ENCODE measurements at regions not wholly inside any gene's neighbourhood (a gene's known extent, or its start where the extent isn't known, plus 50 kb on each side); places are given as distances from the start of the nearest gene placed in this dataset.
A peak's percentile ranks its signal among the peaks of the same experiment; 100 is the strongest.

DNA sequence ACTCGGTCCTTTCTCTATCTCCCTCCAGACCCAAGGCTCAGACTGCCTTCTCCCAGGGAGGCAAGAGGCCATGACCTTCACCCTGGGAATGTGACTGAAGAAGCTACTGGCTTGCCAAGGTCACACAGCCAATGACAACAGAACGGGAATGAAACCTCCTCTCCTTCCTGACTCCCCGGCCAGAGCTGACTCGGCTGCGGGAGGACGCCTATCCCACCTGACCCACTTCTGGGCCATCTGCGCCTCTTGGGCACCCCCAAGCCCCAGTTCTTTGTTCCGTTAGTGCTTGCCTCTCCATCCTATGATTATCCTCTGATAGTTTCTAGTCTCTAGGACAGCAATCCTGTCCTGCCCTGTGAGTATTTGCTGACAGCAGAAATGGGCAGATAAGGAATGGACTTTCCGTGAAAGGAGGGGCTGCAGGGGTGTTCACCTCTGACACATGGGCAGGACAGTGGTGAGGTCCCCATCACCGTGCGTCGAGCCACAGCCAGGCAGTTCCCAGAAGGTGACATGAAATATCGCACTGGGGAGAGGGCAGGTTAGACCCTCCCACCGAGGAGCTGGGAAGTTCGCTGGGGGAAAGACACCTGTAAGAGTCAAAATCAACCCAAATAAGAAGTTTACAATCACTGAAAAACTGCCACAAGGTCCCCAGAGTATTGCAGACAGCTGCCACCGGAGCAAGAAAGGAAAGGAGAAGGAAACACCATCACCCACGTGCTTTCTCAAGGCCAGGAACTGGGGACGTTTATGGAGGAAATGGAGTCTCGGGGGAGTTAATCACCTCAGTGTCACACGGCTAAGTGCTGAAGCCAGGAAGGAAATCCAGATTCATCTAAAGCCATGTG, 63.0 kb downstream of the INSIG1 start:
- DNase-seq: no peak

DNA sequence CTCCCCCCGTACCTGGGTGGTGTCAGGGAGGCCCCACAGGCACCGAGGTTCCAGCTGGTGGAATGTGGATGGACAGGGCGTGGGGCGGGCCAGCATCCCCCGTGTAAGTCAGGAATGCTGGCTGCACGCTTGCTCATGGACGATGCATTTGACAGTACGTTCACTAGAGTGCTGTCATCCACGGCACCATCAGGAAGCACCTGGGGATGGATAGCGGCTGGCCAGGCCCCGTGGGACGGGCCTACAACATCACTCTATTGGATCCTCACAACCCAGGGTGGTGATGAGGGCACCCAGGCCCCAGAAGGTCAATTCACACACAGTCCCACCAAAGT, 63.6 kb downstream of the INSIG1 start:
- no peak for DNase-seq

- no peak for DNase-seq
Observed at GRCh38 chr7:155361947-155362346, 64.3 kb downstream of the INSIG1 start.

GRCh38 chr7:155362380-155363145, 64.9 kb downstream of the INSIG1 start:
- DNase-seq: no peak

GRCh38 chr7:155363146-155363539, 65.5 kb downstream of the INSIG1 start:
- no peak for DNase-seq

DNA sequence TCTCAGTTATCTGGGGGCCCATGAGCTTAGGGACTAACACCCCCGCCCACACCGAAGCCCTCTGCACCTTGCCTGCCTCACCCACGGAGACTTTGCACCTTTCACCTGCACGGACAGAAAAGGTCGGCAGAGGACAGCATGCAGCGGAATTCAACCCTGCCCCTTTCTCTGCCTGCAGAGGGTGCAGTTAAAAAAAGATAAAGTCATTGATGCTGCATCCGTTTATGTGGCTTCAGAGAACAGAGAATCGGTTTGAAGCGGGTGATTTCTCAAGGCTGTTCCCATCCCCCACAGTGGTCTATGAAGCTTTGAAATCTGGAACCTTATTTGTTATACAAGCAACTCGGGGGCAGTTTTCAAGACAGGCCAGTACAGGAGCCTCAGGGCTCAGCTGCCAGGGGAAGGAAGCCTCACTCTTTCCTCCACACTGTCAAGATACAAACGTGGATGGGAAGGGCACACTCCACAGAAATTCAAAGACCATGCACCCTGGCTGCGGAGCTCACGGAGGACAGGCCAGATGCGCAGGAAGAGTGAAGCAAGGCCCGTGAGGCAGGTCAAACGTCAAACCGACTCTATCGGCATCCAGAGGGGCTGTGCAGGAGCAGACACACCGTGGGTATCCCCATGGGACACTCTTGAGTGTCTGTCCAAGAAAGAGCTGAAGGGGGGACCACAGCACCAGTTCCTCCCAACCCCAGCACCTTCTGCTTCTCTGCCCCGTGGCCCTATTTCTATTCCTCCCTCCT, 66.3 kb downstream of the INSIG1 start:
- no peak for DNase-seq

- DNase-seq: no peak
Observed at GRCh38 chr7:155365146-155365874, 67.6 kb downstream of the INSIG1 start.

DNA sequence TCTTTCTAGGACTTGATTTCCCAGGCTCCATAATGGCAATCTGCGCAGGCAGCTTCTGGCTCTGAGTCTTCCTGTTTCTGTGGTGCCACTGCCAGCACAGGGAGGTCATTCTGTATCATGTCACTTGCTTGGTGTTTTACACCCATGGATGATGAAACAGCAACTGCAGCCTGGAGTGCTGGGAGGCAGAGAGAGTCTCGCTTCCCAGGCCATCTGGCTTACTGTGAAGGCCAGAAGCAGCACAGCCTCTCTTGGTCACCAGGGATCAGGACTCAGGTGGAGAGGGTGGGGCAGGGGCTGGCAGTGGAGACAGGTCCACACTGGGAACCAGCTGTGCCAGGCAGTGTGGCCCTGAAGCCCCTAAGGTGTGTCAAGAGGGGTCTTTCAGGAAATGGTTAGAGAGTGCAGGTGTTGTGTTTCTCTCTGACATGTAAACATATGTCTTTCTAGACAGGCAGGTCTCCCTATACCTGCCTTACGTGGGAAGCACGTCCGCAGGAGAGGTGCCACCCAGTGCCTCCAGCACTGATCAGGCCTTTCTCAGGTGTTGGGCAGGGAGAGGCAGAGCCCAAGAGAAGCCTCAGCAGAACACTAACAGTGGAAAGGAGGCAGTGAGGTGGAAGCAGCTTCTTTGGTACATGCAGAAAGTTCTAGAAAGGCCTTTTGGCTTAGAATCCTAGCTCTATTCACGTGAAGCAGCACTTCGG, 71.4 kb downstream of the INSIG1 start:
- no peak for DNase-seq

DNA sequence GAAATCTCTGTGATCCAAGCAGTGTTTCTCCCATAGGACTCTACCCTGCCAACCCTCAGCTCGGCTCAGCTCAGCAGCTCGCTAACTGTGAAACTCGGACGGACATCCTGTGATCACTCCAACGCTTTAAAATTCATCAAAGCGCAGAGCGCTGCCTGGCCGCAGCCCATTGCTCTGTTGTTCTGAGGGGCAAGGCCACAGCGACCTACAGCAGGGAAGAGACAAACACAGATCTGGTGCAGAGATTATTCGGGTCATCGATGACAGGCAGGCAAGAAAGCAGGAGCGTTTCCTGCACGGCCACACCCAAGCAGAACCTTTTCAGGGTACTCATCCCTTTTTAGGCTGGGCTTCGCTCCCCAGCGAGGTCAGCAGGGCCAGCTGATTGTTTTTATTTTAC, 72.1 kb downstream of the INSIG1 start:
- DNase-seq: no peak

DNA sequence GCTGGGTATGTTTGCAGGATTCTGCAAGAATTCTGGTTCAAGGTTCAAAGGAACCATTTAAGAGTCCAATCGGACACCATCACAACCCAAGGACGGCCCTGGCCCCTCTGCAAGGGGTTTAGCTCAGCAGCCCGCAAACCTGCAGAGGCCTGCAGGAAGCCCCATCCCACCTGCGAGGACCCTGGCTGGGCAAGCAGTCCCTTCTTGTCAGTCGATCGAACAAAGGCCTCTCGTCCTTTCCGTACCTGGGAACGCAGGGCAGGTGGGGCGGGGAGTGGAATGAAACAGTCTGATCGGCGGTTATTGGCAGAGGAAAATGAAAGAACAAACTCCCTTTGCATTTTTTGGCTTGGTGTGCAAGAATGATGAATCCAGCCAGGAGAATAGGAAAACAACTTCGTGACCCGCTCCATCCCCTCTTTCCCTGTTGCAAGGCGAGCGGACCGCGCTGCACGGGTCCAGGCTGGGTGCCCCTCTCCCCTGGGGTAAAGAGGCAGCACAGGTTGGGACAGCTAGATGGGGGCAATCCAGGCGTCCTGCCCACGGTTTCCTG, 73.7 kb downstream of the INSIG1 start:
- DNase-seq: no peak

GRCh38 chr7:155371884-155372781, 74.5 kb downstream of the INSIG1 start:
- no peak for DNase-seq

- DNase-seq: no peak
Observed at GRCh38 chr7:155372782-155373358, 75.2 kb downstream of the INSIG1 start.

DNA sequence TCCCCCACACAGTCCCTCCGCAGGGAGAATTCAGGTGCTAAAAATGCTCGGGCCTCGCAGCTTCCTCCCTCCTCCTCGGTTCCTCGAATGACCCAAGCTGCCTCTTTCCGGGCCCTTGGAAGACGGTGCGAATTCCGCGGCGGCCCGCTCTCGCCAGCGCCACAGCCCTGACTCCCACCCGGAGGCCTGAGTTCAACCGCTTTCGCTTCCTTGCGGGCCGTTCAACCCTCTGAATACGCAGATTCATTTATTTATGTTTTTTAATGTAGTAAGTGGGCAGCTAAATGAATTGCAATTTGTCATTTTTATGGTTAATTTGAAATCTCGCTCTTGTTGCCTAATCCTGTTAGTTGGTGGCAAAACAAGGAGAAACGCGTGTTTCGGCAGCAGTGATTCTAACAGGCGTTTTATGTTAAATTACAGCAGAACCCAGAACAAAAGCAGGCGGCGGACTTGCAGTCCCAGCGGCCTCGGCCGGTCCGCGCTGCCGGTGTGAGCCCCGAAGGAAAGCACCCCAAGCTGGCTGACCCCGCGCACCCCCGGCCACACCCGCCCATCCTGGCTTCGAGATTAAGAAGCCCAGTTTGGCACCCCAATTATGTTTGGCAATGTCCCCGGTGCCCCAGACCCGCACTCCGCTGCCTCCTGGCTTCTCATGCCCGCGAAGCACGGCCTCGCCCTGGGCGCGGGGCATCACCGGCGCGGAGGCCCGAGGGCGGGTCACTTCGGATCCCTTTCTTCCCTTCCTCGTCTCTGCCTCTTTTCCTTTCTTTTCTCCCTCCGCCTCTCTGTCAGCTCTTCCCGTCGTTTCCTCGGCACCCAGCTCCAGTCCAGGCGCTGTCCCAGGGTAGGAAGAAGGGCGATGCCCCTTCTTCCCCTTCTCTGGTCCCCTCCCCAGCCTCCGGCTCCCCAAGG, 75.9 kb downstream of the INSIG1 start:
- peak; percentile 58 for DNase-seq

DNA sequence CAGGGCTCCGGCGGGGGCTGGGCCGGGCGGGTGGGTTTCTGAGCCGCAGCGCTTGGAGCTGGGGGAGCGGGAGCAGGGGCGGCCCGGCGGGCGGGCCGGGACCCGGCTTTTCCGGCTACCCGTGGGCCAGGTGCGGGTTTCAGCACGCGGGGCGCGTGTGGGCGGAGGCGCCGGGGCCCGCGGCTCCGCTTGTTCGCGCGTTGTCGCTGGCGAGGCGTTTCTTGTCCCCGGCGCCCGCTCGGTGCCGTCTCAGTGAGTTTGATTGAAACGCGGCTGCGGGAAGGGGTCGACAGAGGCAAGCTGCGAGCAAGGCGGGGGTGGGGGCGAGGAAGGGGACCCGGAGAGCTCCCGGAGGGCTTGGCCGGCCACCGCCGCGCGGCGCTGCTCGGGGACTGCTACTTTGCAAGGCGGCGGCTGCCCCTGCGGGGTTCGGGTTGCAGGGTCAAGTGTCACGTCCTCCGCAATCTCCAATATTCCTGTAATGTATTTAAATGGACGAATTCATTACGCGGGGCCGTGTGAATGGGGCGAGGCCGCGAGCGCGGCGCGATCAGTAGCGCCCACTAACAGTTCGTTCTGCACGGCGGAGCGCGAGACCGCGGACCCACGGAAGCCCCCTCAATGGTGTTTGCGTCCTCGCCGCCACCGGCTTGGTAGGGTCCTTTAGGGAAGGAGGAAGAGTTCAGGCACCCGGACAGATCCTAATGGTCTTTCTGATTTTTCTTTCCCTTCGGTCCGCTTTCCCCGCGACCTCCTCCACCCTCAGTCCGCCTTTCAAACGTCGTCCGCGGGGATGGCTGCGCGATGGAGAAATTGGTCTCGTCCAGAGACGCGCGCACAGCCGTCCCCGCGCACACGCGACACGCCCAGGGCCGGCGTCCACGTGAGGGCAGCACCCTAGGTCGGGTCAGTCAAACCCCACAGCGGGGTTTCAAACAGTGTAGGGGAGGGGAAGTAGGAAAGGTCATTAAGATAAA, 76.9 kb downstream of the INSIG1 start:
- peak; percentile 56 for DNase-seq

DNA sequence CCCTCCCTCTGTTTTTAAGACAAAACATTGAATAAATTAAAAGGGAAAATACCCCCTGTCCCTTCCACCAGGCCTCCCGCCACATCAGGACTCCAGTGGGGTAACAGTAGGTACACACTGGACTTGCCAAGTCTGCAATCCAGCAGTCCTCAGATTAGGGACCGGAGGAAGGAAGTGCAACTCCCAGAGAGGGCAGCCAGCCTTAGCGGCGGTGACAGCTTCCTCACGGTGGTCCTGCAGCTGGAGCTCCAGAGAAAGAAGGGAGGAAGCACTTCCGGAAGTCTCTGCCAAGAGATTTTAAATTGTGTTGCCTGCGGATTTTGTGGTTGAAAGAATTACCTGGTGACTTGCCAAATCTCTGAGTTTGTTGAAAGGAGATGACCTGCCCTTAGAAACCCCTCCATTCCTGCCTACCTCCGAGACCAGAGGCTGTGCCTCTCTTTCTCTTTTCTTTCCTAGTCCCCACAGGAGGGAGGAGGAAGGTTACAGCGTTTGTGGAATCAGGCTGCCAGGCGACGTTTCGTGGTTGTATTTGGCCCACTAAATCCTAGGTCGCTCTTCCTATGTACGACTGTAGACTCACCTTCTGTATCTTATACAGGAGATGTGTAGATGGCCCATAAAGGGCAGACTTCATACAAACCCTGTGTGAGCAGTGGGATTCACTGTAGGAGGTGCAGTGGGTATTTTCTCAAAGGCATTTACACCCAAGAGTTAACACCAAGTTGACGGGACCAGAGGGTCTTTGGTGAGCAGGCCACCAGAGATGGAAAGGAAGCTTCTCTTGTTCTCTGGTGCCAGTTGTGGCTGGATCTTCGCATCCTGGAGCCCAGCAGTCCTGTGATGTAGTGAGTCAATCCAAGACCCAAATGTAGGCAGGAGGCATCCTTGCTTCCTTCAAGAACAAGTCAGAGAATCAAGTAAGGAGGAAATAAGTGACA, 77.9 kb downstream of the INSIG1 start:
- no peak for DNase-seq

- DNase-seq: no peak
Observed at GRCh38 chr7:155377071-155377837, 79.6 kb downstream of the INSIG1 start.

Data from right kidney (tissue), 1 donor.